ENCODE measurements at regions not wholly inside any gene's neighbourhood (a gene's known extent, or its start where the extent isn't known, plus 50 kb on each side); places are given as distances from the start of the nearest gene placed in this dataset.

DNA sequence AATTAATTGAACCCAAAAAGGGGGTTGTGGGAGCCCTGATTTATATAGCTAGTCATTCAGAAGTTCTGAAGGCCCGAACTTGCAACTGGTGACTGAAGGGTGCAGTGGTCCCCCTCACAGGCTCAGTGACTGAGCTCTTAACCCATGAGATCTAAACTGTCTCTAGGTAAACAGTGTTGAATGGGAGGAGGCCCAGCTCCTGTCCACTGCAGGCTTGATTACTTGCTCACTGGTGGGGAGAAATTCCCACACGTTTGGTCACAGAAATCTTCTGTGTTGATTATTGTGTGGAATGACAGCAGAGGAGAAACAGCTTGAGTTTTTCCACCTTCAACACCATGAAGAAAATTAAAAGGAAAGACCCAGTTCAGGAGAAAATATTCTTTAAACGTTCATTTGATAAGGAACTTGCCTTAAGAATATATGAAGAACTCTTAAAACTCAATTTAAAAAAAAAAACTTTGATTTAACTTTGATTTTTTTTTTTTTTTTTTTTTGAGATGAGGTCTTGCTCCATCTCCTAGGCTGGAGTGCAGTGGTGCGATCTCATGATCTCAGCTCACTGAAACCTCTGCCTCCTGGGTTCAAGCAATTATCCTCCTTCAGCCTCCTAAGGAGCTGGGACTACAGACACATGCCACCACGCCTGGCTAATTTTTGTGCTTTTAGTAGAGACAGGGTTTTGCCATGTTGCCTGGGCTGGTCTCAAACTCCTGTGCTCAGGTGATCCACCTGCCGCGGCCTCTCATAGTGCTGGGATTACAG is 249.3 kb downstream of the UQCRFS1 start:
- intact Hi-C loops (cut with DNase I), result no loop called here
- TF ChIP-seq, protein P1, sequence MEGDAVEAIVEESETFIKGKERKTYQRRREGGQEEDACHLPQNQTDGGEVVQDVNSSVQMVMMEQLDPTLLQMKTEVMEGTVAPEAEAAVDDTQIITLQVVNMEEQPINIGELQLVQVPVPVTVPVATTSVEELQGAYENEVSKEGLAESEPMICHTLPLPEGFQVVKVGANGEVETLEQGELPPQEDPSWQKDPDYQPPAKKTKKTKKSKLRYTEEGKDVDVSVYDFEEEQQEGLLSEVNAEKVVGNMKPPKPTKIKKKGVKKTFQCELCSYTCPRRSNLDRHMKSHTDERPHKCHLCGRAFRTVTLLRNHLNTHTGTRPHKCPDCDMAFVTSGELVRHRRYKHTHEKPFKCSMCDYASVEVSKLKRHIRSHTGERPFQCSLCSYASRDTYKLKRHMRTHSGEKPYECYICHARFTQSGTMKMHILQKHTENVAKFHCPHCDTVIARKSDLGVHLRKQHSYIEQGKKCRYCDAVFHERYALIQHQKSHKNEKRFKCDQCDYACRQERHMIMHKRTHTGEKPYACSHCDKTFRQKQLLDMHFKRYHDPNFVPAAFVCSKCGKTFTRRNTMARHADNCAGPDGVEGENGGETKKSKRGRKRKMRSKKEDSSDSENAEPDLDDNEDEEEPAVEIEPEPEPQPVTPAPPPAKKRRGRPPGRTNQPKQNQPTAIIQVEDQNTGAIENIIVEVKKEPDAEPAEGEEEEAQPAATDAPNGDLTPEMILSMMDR (IDR thresholded peaks at IDR 0.05), result no peak
- H3K4me1 ChIP-seq, result no peaks in the 10 kb centered on the region
- H3K27me3 ChIP-seq (ENCODE audit: insufficient read depth in 3 of 3, low read length in 2 of 3), result no peaks in the 10 kb centered on the region
- WGBS, 3 donors, result 76 to 83% (median 81%) methylated on average over 7 of the region's 7 CpGs
- ATAC-seq (no peak), DNase-seq (no peak)
- H3K4me3 ChIP-seq, result no peak overlapping the region
- H3K36me3 ChIP-seq (ENCODE audit: insufficient read depth in 1 of 2, low read depth in 1 of 2), result no peaks in the 10 kb centered on the region
- no peaks in the 10 kb centered on the region for H3K9me3 ChIP-seq
- no peak overlapping the region for H3K27ac ChIP-seq

DNA sequence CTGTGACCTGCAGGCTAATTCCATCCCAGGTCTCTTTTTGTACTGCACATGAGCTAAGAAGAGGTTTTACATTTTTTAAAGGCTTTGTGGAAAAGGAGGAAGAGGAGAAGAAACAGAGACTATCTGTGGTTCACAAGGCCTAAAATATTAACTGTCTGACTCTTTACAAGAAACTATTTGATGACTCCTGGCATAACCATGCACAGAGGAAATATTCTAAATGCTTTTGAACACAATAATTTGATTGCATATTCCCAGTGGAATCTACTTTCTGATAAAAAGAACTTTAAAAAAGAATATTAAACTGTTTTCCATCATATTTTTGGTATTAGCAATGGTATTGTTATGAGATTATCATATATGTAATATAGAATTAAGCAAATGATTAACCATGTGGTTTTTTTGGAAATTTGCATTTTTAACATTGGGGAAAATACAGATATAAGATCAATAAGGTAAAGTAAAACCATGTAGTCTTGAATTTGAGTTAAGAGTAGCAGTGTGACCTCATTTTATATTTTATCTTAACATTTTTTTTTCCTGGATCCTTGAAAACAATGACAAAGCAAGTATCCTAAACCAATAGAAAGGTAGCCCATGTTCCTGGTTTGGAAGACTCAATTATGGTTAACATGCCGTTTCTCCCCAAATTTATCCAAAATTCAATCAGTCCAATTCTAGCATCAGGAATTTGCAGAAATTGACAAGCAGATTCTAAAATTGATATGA is 251.0 kb downstream of the UQCRFS1 start:
- intact Hi-C loops (cut with DNase I), result no loop called here
- no peak for ATAC-seq

DNA sequence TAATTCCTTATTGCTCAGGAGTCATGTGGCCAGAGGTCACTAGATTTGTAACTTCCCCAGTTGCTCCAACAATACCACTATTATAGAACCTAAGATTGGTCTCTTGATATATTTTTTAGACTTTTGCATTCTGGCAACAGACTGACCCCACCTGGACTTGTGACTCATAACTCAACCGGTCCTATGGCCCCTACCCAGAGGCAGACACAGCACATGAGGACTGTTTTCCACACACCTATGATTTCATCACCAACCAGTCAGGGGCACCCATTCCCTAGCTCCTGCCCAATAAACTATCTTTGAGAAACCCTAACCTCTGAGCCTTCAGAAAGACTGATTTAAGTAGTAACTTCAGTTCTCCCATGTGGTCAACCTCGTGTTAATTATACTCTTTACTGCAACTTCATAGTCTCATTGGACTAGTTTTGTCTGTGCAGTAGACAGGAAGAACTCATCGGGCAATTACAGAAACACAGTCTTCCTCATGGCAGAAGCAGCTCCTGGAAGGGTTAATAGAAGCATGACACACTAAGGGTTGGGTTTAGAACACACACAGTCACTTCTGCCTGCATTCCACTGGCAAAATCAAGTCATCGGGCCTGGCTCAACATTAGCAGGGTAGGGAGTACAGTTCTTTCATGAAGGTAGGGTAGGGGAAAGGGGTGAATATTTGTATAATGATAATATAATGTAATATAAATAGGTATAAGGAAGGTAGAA is 251.8 kb downstream of the UQCRFS1 start:
- Histone ChIP-seq H3K27me3 (ENCODE audit: insufficient read depth in 3 of 3, low read length in 2 of 3) (no peaks in the 10 kb centered on the region), H3K4me3 (no peak overlapping the region), H3K9me3 (no peaks in the 10 kb centered on the region), H3K27ac (no peak overlapping the region), H3K4me1 (no peaks in the 10 kb centered on the region), H3K36me3 (ENCODE audit: insufficient read depth in 1 of 2, low read depth in 1 of 2) (no peaks in the 10 kb centered on the region)
- ATAC-seq, result no peak
- DNase-seq, result no peak
- TF ChIP-seq, protein P1 (IDR thresholded peaks at IDR 0.05), result no peak
- intact Hi-C loops (cut with DNase I), result no loop called here
- 64 to 69% (median 67%) methylated on average over 4 of the region's 4 CpGs for WGBS, 3 donors

More for the DNA sequence above, 251.0 kb downstream of the UQCRFS1 start:
- no peak for DNase-seq
- H3K9me3 ChIP-seq, result no peaks in the 10 kb centered on the region
- no peak overlapping the region for H3K27ac ChIP-seq
- no peaks in the 10 kb centered on the region for H3K27me3 ChIP-seq (ENCODE audit: insufficient read depth in 3 of 3, low read length in 2 of 3)
- 89 to 93% (median 91%) methylated on average over 1 of the region's 1 CpG for WGBS, 3 donors
- TF ChIP-seq, protein P1 (IDR thresholded peaks at IDR 0.05), result no peak
- H3K36me3 ChIP-seq (ENCODE audit: insufficient read depth in 1 of 2, low read depth in 1 of 2), result no peaks in the 10 kb centered on the region
- H3K4me1 ChIP-seq, result no peaks in the 10 kb centered on the region
- no peak overlapping the region for H3K4me3 ChIP-seq

GRCh38 chr19:28960586-28960985 is 252.4 kb downstream of the UQCRFS1 start:
- no peak for ATAC-seq

More at GRCh38 chr19:28960586-28960985, 252.4 kb downstream of the UQCRFS1 start:
- intact Hi-C loops (cut with DNase I), result no loop called here
- DNase-seq, result no peak
- H3K9me3 ChIP-seq, result no peaks in the 10 kb centered on the region
- TF ChIP-seq, protein P1 (IDR thresholded peaks at IDR 0.05), result no peak
- H3K27me3 ChIP-seq (ENCODE audit: insufficient read depth in 3 of 3, low read length in 2 of 3), result no peaks in the 10 kb centered on the region
- no peak overlapping the region for H3K4me3 ChIP-seq
- WGBS, 3 donors, result 92 to 94% (median 93%) methylated on average over 1 of the region's 1 CpG
- H3K27ac ChIP-seq, result no peak overlapping the region
- H3K36me3 ChIP-seq (ENCODE audit: insufficient read depth in 1 of 2, low read depth in 1 of 2), result no peaks in the 10 kb centered on the region
- no peaks in the 10 kb centered on the region for H3K4me1 ChIP-seq

Data from psoas muscle (tissue), 7 donors.